Retina (tissue), 1 donor: ENCODE measurements at regions not wholly inside any gene's neighbourhood (a gene's known extent, or its start where the extent isn't known, plus 50 kb on each side); places are given as distances from the start of the nearest gene placed in this dataset.
A peak's percentile ranks its signal among the peaks of the same experiment; 100 is the strongest.

Source experiments
- DNase-seq: peaks from one replicate; pipeline ENCODE4 v3.0.0-alpha.2; 2016

DNA sequence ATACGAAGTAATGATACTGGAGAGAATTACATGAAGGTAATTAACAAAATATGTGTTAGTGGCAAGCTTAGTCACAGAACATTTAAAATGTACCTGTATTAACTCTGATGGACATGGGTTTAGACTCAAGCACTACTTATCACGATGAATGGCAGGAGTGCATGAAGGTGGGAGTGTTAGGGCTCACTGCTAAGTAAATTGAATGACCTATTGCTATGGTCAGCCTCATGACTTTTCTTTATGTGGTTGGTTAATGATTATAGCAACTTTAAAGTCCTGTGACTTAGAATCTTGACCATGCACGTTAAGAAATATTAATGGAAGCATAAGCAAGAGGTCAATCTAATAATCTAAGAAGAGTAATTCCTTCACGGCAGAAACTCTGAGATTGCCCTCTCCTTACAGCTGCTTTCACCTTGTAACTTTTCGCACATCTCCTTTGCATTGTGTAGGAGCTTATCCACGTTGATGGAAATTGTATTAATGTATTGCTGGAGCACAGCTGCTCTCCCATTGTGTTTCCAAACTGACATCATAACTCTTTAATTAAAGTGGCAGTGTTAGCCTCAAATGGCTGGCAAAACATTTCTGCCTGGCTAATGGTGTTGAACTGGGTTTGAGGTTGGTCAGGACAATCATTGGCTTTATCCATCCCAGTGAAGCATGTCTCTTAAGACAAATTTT lies 114.5 kb downstream of the RXFP2 start:
- peak; percentile 16 for DNase-seq

DNA sequence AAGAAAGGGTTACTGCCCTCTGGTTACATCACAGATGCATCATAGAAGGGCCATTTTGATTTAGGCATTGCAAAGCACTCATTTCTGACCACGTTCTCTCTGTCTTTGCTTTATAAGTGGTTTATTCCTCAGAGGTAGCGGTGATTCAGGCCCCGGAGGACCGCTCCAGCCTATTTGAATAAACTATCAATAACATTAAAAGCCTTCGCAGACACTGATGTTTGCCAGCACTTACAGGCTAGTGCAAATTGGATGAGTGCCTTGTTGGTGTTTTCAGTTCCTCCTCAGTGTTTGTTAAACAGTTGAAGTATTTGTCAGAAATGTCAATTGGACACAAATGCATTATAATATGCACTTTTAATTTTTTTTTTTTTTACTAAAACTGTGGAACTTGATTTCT lies 120.2 kb downstream of the RXFP2 start:
- peak; percentile 30 for DNase-seq

DNA sequence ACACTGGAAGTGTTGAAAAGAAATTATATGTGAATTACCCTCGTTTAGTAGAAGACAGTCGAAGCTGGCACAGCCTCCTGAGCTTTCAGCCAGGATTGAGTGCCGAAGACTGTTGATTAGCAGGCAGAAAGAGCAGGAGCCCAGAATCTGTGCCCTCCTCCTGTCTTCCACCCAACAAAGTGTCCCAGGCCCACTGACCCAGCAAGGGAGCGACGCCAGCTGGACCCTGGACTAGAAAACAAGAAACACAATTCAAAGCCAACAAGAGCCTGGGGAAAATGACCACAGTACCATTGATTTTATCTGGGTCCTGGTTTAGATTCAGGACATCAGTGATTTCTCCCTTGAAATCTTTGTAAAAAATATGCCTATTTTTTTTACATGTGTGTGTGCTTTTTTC lies 120.7 kb downstream of the RXFP2 start:
- DNase-seq = no peak

- DNase-seq = no peak
These were observed 123.5 kb downstream of the RXFP2 start for GRCh38 chr13:31862828-31863227.

GRCh38 chr13:31864307-31864706 lies 125.0 kb downstream of the RXFP2 start:
- no peak for DNase-seq

DNA sequence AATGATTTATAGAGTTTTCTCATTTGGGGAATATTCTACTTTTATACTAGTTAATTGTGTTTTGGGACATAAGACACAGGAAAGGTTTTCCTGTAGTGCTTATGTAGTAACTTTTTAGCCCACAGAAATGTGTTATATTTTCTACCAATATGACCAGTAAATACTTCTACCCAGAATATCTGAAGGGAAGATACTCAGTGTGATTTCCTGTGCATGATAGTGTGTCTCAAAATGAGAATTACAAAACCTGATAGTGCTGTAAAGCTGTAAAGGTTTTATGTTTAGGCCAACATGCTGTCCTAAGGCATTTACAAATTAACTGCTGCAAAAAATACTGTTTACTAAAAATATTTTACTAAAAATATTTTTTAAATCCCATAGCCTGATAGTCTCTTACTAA lies 126.8 kb downstream of the RXFP2 start:
- DNase-seq = no peak

GRCh38 chr13:31867709-31868108 lies 128.4 kb downstream of the RXFP2 start:
- DNase-seq = no peak

GRCh38 chr13:31869582-31869981 lies 130.3 kb downstream of the RXFP2 start:
- no peak for DNase-seq

DNA sequence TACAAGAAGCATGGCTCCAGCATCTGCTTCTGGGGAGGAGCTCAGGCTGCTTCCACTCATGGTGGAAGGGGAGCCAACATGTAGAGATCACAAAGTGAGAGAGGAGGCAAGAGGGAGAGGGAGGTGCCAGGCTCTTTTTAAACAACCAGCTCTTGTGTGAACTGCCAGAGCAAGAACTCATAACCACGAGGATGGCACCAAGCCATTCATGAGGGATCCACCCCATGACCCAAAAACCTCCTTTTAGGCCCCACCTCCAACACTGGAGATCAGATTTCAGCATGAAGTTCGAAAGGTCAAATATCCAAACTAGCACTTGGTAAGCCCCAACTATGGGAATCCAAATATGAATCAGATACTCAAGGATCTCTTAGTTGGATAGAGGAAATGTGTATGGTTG lies 131.2 kb downstream of the RXFP2 start:
- no peak for DNase-seq

GRCh38 chr13:31873145-31873544 lies 133.8 kb downstream of the RXFP2 start:
- DNase-seq = no peak

DNA sequence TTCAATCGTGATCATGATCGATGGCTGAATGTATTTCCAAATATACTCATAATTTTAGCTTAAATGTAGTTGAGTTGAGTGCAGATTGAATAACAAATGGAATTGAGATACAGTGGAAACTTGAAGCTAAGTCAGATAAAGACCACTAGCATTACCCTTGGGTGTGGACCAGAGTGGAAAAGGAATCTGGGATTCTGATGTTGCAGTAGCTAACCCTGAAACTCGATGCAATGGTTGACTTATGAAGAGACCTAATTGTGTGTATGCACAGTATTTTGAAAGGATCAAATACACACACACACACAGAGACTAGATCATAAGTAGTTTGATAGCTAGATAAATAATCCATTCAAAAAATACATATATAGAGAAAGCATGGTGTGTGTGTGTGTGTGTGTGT lies 135.8 kb downstream of the RXFP2 start:
- no peak for DNase-seq

DNA sequence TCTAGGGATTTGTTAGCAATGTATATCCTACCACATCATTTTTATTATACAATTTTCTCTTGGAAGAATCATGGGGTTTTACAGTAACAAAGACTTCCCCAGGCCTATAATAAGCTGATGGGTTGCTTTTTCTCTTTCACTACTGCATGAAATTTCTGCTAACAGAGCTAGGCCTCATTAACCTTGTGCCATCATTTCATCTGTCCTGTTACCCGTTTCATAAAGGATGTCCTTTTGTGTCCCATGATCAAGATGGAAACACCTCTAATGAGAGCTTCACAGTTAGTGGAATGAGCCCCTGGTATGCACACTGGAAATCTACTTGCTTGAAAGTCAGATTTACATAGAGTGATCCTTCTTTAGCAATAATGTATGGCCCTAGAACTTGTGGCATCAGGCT lies 138.7 kb downstream of the RXFP2 start:
- DNase-seq = no peak

- no peak for DNase-seq
These were observed 139.2 kb downstream of the RXFP2 start for GRCh38 chr13:31878495-31878894.

DNA sequence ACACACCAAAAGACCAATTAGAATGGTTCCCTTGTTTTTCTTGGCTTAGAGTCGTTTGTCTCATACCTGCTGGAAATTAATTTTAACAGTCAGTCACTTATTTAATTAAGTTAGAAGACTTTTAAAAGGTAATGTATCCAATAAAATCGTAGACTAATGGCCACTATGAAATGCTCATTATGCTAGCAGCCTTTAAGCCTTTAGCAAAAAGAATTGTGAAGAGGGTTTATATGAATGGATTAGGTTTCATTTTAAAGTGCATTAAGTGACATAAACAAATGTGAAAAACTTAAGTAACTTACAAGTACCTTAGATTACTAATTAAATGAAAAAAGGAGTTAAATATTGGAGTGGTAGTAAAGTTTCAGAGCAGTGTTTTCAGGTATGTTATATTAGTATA lies 139.6 kb downstream of the RXFP2 start:
- no peak for DNase-seq

DNA sequence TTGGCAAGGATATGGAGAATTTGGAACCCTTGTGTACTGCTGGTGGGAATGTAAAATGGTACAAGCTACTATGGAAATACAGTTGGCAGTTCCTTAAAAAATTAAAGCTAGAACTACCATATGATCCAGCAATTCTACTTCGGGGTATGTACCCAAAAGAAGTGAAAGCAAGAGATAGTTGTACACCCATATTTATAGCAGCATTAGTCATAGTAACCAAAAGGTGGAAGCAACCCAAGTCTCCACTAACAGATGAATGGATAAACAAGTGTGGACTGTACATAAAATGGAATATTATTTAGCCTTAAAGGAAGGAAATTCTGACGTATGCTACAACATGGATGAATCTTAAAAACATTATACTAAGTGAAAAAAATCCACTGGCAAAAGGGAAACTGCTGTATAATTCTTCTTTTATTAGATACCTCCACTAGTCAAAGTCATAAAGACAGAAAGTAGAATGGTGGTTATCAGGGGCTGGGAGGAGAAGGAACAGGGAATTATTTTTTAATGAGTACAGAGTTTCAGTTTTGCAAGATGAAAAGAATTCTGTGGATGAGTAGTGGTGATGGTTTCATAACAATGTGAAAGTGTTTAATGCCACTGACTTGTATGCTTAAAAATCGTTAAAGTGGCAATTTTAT lies 141.6 kb downstream of the RXFP2 start:
- DNase-seq = no peak

DNA sequence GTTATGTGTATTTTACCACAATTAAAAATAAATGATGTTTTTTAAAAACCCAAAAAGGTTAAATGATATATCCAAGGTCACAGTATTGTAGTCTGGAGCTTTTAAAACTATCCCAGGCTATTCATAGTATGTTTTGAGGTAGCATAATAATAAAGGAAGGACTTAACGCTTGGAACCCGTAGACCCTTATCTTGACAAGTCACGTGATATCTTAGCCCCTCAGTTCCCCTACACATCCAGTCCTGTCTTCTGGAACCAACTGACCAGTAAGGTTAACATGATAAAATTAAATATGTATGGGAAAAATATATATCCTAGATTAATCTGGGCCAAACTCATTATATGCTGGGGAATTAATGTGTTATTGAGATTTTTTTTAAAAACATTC lies 142.2 kb downstream of the RXFP2 start:
- no peak for DNase-seq

GRCh38 chr13:31882794-31883193 lies 143.5 kb downstream of the RXFP2 start:
- no peak for DNase-seq

DNA sequence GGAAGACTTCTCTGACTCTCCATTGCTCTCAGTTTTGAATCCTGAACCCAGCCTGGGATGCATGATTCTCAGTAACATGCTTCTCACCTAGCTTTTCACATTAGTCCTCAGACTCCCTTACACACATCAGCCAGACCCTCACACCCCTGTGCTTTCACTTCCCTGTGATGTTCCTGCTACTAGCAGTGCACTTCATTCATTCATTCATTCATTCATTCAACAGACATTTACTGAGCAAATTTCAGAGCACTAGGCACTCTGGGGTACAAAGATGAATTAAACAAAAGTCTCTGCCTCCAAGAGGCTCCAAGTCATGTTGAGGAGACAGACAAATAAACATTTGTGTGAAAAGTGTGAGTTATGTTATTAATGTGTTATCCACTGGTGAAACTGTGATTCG lies 145.2 kb downstream of the RXFP2 start:
- no peak for DNase-seq

- DNase-seq = no peak
These were observed 145.6 kb upstream of the FRY start for GRCh38 chr13:31885994-31886393.

- no peak for DNase-seq
These were observed 144.3 kb upstream of the FRY start for GRCh38 chr13:31887286-31887685.

DNA sequence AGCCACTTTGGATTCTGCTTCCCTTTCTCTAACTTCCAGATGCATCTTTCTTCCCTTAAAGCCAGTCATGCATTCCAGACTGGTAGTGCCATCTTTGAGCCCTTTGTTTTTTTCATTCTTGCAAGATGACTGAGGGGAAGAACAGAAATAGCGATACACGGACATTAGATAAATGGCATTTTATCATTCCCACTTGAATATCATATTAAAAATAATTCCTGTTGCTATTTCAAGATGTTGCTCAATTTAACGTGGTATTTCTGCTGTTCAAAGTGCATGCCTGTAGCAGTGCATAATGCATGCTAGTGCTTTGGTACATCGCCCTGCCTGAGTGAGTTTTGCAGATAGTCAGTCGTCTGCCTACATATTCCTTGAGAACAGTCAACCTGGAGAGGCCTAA lies 140.6 kb upstream of the FRY start:
- no peak for DNase-seq

DNA sequence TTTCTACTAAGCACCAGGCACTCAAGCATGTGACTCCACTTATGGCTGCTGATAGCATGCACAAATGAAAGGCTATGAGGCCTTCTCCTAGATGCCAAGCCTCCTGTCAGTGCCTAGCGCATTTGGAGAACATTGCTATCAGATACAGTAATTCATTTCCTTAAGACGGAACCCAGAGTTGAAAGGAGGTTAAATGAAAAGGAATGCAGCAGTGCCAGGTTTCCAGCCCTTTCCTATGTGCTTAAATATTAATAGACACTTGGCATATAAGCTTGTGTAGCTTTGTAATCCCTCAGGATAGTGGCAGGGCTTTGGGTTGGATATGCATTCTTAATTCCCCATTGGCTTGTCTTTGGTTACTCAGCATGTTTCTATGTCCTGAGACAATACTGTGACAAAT lies 140.1 kb upstream of the FRY start:
- no peak for DNase-seq

DNA sequence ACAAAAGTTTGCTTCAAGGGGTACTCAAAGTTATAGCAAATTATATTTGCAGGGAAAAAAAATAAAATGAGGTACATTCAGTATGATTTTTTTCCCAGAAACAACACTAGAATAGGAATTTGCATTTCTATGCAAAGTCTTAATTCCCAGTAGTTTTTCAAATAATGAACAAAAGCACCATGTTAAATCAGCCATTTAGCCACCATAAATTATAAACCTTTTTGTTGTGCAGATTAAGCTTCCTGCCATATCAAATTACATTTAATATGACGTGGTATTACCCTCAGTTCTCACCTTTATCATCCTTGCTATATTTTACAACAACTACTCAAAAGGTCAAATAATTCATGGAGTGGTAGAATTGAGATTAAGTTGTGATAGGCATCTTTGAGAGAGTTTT lies 136.6 kb upstream of the FRY start:
- DNase-seq = no peak

- DNase-seq = no peak
These were observed 135.9 kb upstream of the FRY start for GRCh38 chr13:31895691-31896090.

DNA sequence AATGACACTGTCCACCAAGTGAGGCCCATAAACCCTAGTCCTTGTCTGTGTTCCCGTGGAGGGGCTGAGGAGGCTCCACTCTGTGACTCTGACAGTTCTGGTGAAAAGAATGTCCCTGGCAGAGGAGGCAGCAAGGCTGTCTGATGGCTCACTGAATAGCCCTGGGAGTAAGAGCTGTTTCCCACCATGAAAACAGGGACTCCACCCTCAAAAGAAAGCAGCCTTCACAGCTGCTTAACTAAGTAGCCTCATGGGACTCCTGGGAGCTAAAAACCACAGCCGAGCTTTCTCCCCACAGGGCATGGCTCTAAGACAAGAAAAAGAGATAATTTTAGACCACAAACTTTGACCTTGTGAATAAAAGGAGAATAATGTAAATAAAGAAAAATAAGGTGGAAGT lies 135.1 kb upstream of the FRY start:
- no peak for DNase-seq
